K562 (cell line): ENCODE measurements at regions not wholly inside any gene's neighbourhood (a gene's known extent, or its start where the extent isn't known, plus 50 kb on each side); places are given as distances from the start of the nearest gene placed in this dataset.

Experiments
- ATAC-seq: fragments of 200-7000 bp; cut with Tn5 transposase; 3 replicates; pipeline ENCODE4 v1.9.1; 2020; ENCODE audit warnings: moderate library complexity
- BruUV-seq: library from RNA; stranded (reverse); fragments of 400-500 nt; replicated peaks from 2 replicates; lab custom pipeline; 2021; lab: Mats Ljungman, UMichigan
- CTCF ChIA-PET: fragments of 300-600 bp; formaldehyde crosslinking; extraction: SDS; loops from one replicate; lab custom pipeline; 2021; ENCODE audit warnings: low intra/inter-chr PET ratio; lab: Yijun Ruan, JAX
- POLR2A ChIA-PET: fragments of 300-600, 350-650 bp; sonication (Branson Sonifier 250); formaldehyde crosslinking; extraction: SDS; loops from one replicate; lab custom pipeline; 2021; ENCODE audit warnings: antibody characterized with exemption, inconsistent platforms; lab: Yijun Ruan, JAX
- DNase-seq, 4 experiments: peaks; one replicate each; pipeline versions ENCODE4 v3.0.0 to v3.0.0-alpha.2; 2011 to 2018; ENCODE audit warnings: low spot score in 3 of 4, mixed read lengths in 3 of 4; ENCODE audit errors: extremely low read depth in 1 of 4
- FAIRE-seq: peaks from 2 replicates; lab custom pipeline; 2011; peaks lifted over from hg19 to GRCh38; lab: Jason Lieb, UNC
- H2AFZ ChIP-seq: 2 replicates; pipeline ENCODE4 v1.6.0; 2011; ENCODE audit warnings: low read depth, low read length, control low read depth, inconsistent platforms
- H3K27ac ChIP-seq: fragments of 200-600 bp; 3 replicates; pipeline ENCODE4 v1.8.0; 2011; ENCODE audit warnings: low read depth, mild to moderate bottlenecking, control low read depth, inconsistent platforms, low read length, moderate library complexity, mixed read lengths; ENCODE audit errors: extremely low read depth
- H3K27me3 ChIP-seq, 2 experiments: fragments of 300-600 bp in 1 of 2; 2 replicates in 1 of 2; 3 replicates in 1 of 2; pipeline versions ENCODE4 v1.6.0 to v1.8.0; 2011; ENCODE audit warnings: inconsistent platforms in 2 of 2, low read length in 2 of 2, mild to moderate bottlenecking in 1 of 2, mixed read lengths in 1 of 2, moderate library complexity in 1 of 2; ENCODE audit not compliant: control insufficient read depth in 2 of 2, insufficient read depth in 2 of 2
- H3K36me3 ChIP-seq: fragments of 300-600 bp; 3 replicates; pipeline ENCODE4 v1.8.0; 2011; ENCODE audit warnings: mild to moderate bottlenecking, low read length, inconsistent platforms; ENCODE audit not compliant: control insufficient read depth, insufficient read depth
- H3K4me1 ChIP-seq, 2 experiments: fragments of 200-600 bp in 1 of 2; replicated peaks in 1 of 2; 2 replicates in 1 of 2; 3 replicates in 1 of 2; pipeline versions ENCODE4 v1.5.1 to v1.8.0; 2011; ENCODE audit warnings: inconsistent platforms in 2 of 2, low read length in 2 of 2, mild to moderate bottlenecking in 1 of 2, mixed read lengths in 1 of 2, moderate library complexity in 1 of 2; ENCODE audit not compliant: control insufficient read depth in 2 of 2, insufficient read depth in 2 of 2
- H3K4me2 ChIP-seq: 2 replicates; pipeline ENCODE4 v1.6.1; 2011; ENCODE audit warnings: low read length, control low read depth, inconsistent platforms, mixed read lengths; ENCODE audit not compliant: insufficient read depth
- H3K4me3 ChIP-seq: fragments of 200-600 bp; sonication (generic), shearing (Covaris generic); 2 replicates; pipeline ENCODE4 v1.5.1; 2016; ENCODE audit warnings: control low read depth, inconsistent platforms
- H3K79me2 ChIP-seq: fragments of 200-600 bp; 3 replicates; pipeline ENCODE4 v1.8.0; 2011; ENCODE audit warnings: low read length, inconsistent platforms; ENCODE audit not compliant: control insufficient read depth, insufficient read depth
- H3K9ac ChIP-seq, 2 experiments: 2 replicates each; pipeline versions ENCODE4 v1.6.0 to v1.6.1; 2011; ENCODE audit warnings: low read depth in 2 of 2, low read length in 2 of 2, control low read depth in 1 of 2, inconsistent platforms in 1 of 2, mild to moderate bottlenecking in 1 of 2, mixed read lengths in 1 of 2; ENCODE audit not compliant: insufficient read depth in 1 of 2
- H3K9me1 ChIP-seq: one replicate; pipeline ENCODE4 v1.6.0; 2011; ENCODE audit warnings: inconsistent platforms, mild to moderate bottlenecking, low read length, moderate library complexity; ENCODE audit not compliant: control insufficient read depth, insufficient read depth
- H3K9me3 ChIP-seq: replicated peaks from 2 replicates; pipeline ENCODE4 v1.5.1; 2011; ENCODE audit warnings: low read depth, low read length, inconsistent platforms; ENCODE audit not compliant: control insufficient read depth, insufficient read depth
- H4K20me1 ChIP-seq: replicated peaks from 2 replicates; pipeline ENCODE4 v1.6.1; 2011; ENCODE audit warnings: low read length, inconsistent platforms, mixed read lengths; ENCODE audit not compliant: control insufficient read depth, insufficient read depth
- ASH1L ChIP-seq: fragments of 450-650 bp; IDR thresholded peaks from 2 replicates; pipeline ENCODE4 v1.6.1; 2018; ENCODE audit warnings: borderline replicate concordance, mild to moderate bottlenecking, low read depth; ENCODE audit not compliant: partially characterized antibody
- CHD2 ChIP-seq: IDR thresholded peaks from 2 replicates; pipeline ENCODE4 v1.6.1; 2011; ENCODE audit warnings: low read depth, low read length
- EZH2 ChIP-seq: IDR thresholded peaks from 2 replicates; pipeline ENCODE4 v1.6.1; 2012; ENCODE audit warnings: low read depth, mild to moderate bottlenecking, inconsistent platforms, low read length, borderline replicate concordance
- ILK ChIP-seq: fragments of 450-650 bp; IDR thresholded peaks from 2 replicates; pipeline ENCODE4 v1.6.1; 2016; ENCODE audit warnings: missing genetic modification characterization, low read depth, mild to moderate bottlenecking, missing compliant biosample characterization, moderate library complexity, borderline replicate concordance
- NR2F6 ChIP-seq: fragments of 450-650 bp; formaldehyde crosslinking; IDR thresholded peaks from 2 replicates; pipeline ENCODE4 v1.4.0; 2020; ENCODE audit warnings: mild to moderate bottlenecking
- SAP30 ChIP-seq: fragments of 200-600 bp; sonication (generic); IDR thresholded peaks from 2 replicates; pipeline ENCODE4 v1.6.1; 2012; ENCODE audit warnings: borderline replicate concordance, low read depth, mild to moderate bottlenecking, moderate library complexity, low read length, control low read depth, inconsistent platforms; ENCODE audit not compliant: insufficient read depth, poor library complexity, severe bottlenecking
- TAL1 ChIP-seq: fragments of 450-650 bp; IDR thresholded peaks from 2 replicates; pipeline ENCODE4 v1.6.1; 2016; ENCODE audit warnings: mild to moderate bottlenecking
- XRCC3 ChIP-seq: fragments of 450-650 bp; IDR thresholded peaks from 2 replicates; pipeline ENCODE4 v1.6.1; 2017; ENCODE audit warnings: mild to moderate bottlenecking, moderate library complexity
- ZBTB12 ChIP-seq: fragments of 250-450 bp; sonication (Bioruptor Pico); IDR thresholded peaks from 2 replicates; pipeline ENCODE4 v1.4.0; 2020
- ZBTB33 ChIP-seq: sonication (generic); formaldehyde crosslinking; IDR thresholded peaks from 2 replicates; pipeline ENCODE4 v1.8.1; 2023; ENCODE audit warnings: mild to moderate bottlenecking, missing genetic modification reagents
- ZNF134 ChIP-seq: fragments of 250-450 bp; sonication (Bioruptor Pico); conservative IDR thresholded peaks from 2 replicates; pipeline ENCODE4 v1.4.0; 2020
- WGBS: fragments of 100-300 bp; shearing (Covaris generic); methylation state at CpG from one replicate; pipeline ENCODE4 v1.1.6; 2016; ENCODE audit warnings: low coverage, mixed read lengths; ENCODE audit not compliant: insufficient coverage; ENCODE audit errors: missing lambda C conversion rate; 5-methylcytosine and 5-hydroxymethylcytosine counted together
- in situ Hi-C: fragments of 300-500 bp; cut with MboI; formaldehyde crosslinking; loops from 4 replicates; pipeline ENCODE4 v1.15.0; 2018; ENCODE audit warnings: inconsistent platforms, mixed read lengths
- intact Hi-C: fragments of 100-400 bp; cut with micrococcal nuclease; formaldehyde crosslinking; loops from 2 replicates; pipeline ENCODE4 v1.14.2; 2022
- TF ChIP-seq, protein P1 (sequence below): fragments of 450-650 bp; IDR thresholded peaks from 2 replicates; pipeline ENCODE4 v1.6.1; 2018; ENCODE audit not compliant: partially characterized antibody
- TF ChIP-seq, protein P2 (sequence below): fragments of 450-650 bp; formaldehyde crosslinking; conservative IDR thresholded peaks from 2 replicates; pipeline ENCODE4 v1.4.0; 2022; ENCODE audit warnings: mild to moderate bottlenecking, missing genetic modification characterization

GRCh38 chr2:226399006-226399405 is 400.6 kb downstream of the IRS1 start:
- Histone ChIP-seq H3K9me1 (no peaks in the 10 kb centered on the region), H2AFZ (no peak overlapping the region), H3K4me1 (no peaks in the 10 kb centered on the region), H3K27me3 (no peaks in the 10 kb centered on the region), H3K79me2 (no peaks in the 10 kb centered on the region), H3K27ac (no peak overlapping the region), H3K4me3 (no peak overlapping the region), H3K4me2 (no peak overlapping the region), H4K20me1 (no peaks in the 10 kb centered on the region), H3K9me3 (no peaks in the 10 kb centered on the region), H3K9ac (no peak overlapping the region), H3K36me3 (no peaks in the 10 kb centered on the region)
- intact Hi-C loops: no loop called here
- DNase-seq: no peak
- no peak for FAIRE-seq
- no peak for ATAC-seq
- POLR2A ChIA-PET: interaction anchor here (0.8 kb wide), 1 partner anchor 1986 kb away, joined by 4 read pairs; no protein-coding TSS in a partner anchor
- in situ Hi-C loops: no loop called here
- 0% methylated on average over 1 of the region's 1 CpG for WGBS
- CTCF ChIA-PET: no interaction called here
- BruUV-seq: no TSS peak
- TF ChIP-seq, protein P1, sequence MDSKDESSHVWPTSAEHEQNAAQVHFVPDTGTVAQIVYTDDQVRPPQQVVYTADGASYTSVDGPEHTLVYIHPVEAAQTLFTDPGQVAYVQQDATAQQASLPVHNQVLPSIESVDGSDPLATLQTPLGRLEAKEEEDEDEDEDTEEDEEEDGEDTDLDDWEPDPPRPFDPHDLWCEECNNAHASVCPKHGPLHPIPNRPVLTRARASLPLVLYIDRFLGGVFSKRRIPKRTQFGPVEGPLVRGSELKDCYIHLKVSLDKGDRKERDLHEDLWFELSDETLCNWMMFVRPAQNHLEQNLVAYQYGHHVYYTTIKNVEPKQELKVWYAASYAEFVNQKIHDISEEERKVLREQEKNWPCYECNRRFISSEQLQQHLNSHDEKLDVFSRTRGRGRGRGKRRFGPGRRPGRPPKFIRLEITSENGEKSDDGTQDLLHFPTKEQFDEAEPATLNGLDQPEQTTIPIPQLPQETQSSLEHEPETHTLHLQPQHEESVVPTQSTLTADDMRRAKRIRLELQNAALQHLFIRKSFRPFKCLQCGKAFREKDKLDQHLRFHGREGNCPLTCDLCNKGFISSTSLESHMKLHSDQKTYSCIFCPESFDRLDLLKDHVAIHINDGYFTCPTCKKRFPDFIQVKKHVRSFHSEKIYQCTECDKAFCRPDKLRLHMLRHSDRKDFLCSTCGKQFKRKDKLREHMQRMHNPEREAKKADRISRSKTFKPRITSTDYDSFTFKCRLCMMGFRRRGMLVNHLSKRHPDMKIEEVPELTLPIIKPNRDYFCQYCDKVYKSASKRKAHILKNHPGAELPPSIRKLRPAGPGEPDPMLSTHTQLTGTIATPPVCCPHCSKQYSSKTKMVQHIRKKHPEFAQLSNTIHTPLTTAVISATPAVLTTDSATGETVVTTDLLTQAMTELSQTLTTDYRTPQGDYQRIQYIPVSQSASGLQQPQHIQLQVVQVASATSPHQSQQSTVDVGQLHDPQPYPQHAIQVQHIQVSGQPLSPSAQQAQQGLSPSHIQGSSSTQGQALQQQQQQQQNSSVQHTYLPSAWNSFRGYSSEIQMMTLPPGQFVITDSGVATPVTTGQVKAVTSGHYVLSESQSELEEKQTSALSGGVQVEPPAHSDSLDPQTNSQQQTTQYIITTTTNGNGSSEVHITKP: no peak
- no peak for TF ChIP-seq NR2F6 (CRISPR knock-in tag)
- no peak for TF ChIP-seq ZNF134 (CRISPR knock-in tag)
- TF ChIP-seq CHD2: no peak
- no peak for TF ChIP-seq SAP30
- TF ChIP-seq XRCC3: no peak
- TF ChIP-seq ZBTB12 (CRISPR knock-in tag): no peak
- TF ChIP-seq ZBTB33 (CRISPR knock-in tag): no peak
- TF ChIP-seq, protein P2, sequence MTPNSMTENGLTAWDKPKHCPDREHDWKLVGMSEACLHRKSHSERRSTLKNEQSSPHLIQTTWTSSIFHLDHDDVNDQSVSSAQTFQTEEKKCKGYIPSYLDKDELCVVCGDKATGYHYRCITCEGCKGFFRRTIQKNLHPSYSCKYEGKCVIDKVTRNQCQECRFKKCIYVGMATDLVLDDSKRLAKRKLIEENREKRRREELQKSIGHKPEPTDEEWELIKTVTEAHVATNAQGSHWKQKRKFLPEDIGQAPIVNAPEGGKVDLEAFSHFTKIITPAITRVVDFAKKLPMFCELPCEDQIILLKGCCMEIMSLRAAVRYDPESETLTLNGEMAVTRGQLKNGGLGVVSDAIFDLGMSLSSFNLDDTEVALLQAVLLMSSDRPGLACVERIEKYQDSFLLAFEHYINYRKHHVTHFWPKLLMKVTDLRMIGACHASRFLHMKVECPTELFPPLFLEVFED: no peak
- TF ChIP-seq ILK (tag): no peak
- TF ChIP-seq EZH2: no peak
- TF ChIP-seq ASH1L: no peak
- no peak for TF ChIP-seq TAL1
